ENCODE measurements at regions not wholly inside any gene's neighbourhood (a gene's known extent, or its start where the extent isn't known, plus 50 kb on each side); places are given as distances from the start of the nearest gene placed in this dataset.

- TF ChIP-seq, protein P1, sequence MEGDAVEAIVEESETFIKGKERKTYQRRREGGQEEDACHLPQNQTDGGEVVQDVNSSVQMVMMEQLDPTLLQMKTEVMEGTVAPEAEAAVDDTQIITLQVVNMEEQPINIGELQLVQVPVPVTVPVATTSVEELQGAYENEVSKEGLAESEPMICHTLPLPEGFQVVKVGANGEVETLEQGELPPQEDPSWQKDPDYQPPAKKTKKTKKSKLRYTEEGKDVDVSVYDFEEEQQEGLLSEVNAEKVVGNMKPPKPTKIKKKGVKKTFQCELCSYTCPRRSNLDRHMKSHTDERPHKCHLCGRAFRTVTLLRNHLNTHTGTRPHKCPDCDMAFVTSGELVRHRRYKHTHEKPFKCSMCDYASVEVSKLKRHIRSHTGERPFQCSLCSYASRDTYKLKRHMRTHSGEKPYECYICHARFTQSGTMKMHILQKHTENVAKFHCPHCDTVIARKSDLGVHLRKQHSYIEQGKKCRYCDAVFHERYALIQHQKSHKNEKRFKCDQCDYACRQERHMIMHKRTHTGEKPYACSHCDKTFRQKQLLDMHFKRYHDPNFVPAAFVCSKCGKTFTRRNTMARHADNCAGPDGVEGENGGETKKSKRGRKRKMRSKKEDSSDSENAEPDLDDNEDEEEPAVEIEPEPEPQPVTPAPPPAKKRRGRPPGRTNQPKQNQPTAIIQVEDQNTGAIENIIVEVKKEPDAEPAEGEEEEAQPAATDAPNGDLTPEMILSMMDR (conservative IDR thresholded peaks at IDR 0.05; ENCODE audit: low read depth, low read length): no peak
- TF ChIP-seq POLR2A (IDR thresholded peaks at IDR 0.05; ENCODE audit: low read depth, low read length): no peak
- no peak for TF ChIP-seq MAZ (IDR thresholded peaks at IDR 0.05; ENCODE audit: borderline replicate concordance, low read depth, low read length)
- no peak for TF ChIP-seq CEBPB (IDR thresholded peaks at IDR 0.05; ENCODE audit: low read depth, low read length)
- TF ChIP-seq SMC3 (IDR thresholded peaks at IDR 0.05; ENCODE audit: low read depth, low read length): no peak
Observed at GRCh38 chr5:6843821-6844220, 130.6 kb downstream of the TENT4A start.

All from IMR-90 (cell line).